IPS-18c (cell line): ENCODE measurements at regions not wholly inside any gene's neighbourhood (a gene's known extent, or its start where the extent isn't known, plus 50 kb on each side); places are given as distances from the start of the nearest gene placed in this dataset.
"Not testable (repeated sequence)": the region's sequence is repeated elsewhere in the genome, so short reads cannot be mapped to it uniquely, and the experiment has no call there.

ENCODE experiments used
- H3K4me3 ChIP-seq: 2 replicates; pipeline ENCODE4 v1.7.0; 2013; ENCODE audit warnings: low read depth, mild to moderate bottlenecking, low read length, moderate library complexity; ENCODE audit not compliant: insufficient read depth
- H3K9me3 ChIP-seq: one replicate; pipeline ENCODE4 v1.6.1; 2013; ENCODE audit warnings: mild to moderate bottlenecking, low read length, moderate library complexity; ENCODE audit not compliant: control insufficient read depth, insufficient read depth

DNA sequence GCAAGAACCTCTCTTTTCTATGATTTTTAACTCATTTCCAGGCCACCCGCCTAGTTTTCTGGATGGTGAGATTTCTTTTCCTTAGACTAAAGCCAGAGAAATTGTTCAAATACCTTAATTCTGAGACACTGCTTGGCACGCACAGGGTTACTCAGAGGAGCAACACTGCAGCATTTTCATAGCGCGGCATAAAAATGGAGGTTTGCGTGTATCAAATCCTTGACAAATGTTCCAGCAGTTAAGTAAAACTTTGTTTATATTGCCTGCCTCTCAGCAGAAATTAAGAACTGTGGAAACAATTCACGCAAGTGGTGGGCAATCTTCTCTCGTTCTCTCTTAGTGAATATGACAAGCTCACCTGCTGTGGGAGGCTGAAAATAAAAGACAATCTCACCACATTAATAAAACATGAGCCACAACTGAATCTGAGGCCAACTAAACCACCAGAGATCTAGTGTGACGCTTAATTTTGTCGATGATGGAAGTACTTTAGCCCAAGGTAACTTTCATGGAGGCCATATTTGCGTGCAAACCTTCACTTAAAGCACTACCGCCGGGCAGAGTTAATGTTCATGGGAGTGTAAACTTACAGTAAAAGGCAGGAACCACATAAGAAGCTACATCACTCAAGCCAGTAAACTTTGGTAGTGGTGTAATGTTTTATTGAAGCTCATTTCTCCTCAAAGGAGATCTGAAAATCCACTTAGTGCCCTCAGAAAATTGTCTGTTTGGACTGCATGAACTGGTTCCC, 894.8 kb upstream of the EPHA5 start:
- Histone ChIP-seq H3K9me3 (no peaks in the 10 kb centered on the region), H3K4me3 (no peak overlapping the region)

DNA sequence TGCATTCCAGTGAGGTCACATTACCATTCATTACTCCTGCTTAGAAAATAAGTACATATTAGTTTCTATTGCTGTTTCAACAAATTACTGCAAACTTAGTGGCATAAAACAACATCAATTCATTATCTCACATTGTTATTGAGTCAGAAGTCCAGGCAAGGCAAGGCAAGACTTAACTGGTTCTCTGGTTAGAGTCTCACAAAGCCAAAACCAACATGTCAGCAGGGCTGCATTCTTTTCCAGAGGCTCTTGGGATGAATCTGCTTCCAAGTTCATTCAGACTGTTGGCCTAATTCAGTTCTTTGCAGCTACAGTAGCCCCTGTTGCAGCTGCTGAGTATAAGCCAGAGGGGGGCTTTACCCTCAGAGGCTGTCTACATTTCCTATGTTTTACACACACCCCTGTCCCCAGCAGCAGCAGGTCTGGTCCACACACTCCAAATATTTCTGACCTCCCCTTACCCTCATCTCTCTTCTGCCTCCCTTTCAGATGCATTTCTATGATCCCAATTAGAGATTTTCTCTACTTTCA, 892.1 kb upstream of the EPHA5 start:
- H3K4me3 ChIP-seq = no peak overlapping the region
- no peaks in the 10 kb centered on the region for H3K9me3 ChIP-seq

- H3K4me3 ChIP-seq, H3K9me3 ChIP-seq: not testable (repeated sequence)
Measured at GRCh38 chr4:66561465-66562053, 891.3 kb upstream of the EPHA5 start.

GRCh38 chr4:66558651-66559050, 888.4 kb upstream of the EPHA5 start:
- H3K9me3 ChIP-seq = no peaks in the 10 kb centered on the region
- H3K4me3 ChIP-seq = no peak overlapping the region

GRCh38 chr4:66556651-66557278, 886.5 kb upstream of the EPHA5 start:
- no peaks in the 10 kb centered on the region for H3K9me3 ChIP-seq
- no peak overlapping the region for H3K4me3 ChIP-seq

DNA sequence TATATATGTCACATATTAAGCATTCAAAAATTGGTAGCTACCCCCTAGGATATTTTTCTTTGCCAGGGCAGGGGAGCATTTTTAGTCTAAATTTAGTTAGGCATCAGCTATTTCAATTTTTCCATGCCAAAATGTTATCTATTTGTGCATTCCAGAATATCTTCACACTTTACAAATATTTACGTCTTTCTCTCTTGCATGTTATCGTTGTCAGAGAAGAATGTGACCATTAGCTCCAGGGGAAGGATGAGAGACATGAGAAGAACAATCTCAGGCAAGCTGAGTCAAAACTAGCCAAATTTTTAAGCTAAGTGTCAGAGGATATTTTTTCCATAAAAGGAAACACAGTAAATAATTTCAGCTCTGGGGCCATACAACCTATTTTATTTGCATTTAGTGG, 885.0 kb upstream of the EPHA5 start:
- Histone ChIP-seq H3K9me3 (no peaks in the 10 kb centered on the region), H3K4me3 (no peak overlapping the region)

DNA sequence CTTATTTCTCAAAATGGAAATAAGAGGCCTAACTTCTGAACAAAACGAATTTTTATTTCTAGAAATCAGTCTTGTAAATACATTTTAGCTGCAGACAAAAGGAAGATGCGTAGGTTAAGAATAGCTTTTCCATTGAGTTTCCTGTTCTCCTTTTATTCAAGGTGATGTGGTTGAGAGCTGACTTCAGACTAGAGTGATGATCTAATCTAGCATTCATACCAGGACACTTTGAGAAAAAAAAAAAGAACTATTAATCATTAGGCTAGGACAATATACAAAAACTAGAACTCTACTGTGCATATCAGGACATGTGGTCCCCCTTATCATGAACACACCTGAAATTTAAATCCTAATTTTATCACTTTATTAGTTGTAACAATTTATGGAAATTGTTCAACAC, 884.5 kb upstream of the EPHA5 start:
- H3K4me3 ChIP-seq = no peak overlapping the region
- no peaks in the 10 kb centered on the region for H3K9me3 ChIP-seq

DNA sequence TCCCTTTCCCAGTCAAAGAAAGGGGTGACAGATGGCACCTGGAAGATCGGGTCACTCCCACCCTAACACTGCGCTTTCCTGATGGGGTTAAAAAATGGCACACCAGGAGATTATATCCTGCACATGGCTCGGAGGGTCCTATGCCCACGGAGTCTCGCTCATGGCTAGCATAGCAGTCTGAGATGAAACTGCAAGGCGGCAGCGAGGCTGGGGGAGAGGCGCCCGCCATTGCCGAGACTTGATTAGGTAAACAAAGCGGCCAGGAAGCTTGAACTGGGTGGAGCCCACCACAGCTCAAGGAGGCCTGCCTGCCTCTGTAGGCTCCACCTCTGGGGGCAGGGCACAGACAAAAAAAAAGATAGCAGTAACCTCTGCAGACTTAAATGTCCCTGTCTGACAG, 875.0 kb upstream of the EPHA5 start:
- H3K9me3 ChIP-seq, H3K4me3 ChIP-seq: not testable (repeated sequence)

GRCh38 chr4:66544281-66544680, 874.0 kb upstream of the EPHA5 start:
- Histone ChIP-seq H3K4me3 (no peak overlapping the region), H3K9me3 (no peaks in the 10 kb centered on the region)

DNA sequence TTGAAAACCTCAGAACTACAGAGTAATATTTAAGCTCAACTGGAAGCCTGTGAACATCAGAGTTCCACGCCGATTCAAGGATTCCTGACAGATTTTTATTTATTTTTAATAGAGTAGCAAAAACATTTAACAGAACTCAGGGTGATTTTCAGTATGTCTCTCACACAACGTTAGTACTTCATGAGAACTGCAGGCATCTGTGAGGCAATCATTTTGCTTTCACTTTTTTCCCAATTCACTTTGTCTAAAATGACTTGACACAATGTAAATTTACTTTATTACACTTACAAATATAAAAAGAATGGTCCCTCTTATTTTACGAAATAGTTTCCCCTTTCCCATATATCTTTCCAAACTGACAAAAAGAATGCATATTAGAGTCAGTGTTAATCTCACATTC, 869.5 kb upstream of the EPHA5 start:
- no peaks in the 10 kb centered on the region for H3K9me3 ChIP-seq
- H3K4me3 ChIP-seq = no peak overlapping the region

DNA sequence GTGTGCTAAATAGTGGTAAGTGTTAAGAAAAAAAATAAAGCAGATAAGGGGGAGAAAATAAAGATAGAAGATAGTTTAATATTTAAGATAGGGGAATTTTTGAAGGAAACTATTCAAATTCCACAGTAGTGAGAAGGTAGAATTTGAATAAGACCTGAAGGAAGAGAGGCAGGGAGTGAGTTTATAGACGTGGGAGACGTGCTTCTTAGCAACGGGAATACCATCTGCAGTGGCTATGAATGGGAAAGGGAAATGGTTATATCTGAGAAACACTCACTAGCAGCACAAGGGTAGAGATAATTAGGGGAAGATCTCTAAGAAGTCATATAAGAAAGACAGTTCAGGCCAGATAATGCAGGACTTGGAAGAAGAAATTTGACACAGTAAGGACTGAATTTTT, 854.5 kb upstream of the EPHA5 start:
- peaks cover 3% of the 10 kb centered on the region for H3K9me3 ChIP-seq
- no peak overlapping the region for H3K4me3 ChIP-seq

DNA sequence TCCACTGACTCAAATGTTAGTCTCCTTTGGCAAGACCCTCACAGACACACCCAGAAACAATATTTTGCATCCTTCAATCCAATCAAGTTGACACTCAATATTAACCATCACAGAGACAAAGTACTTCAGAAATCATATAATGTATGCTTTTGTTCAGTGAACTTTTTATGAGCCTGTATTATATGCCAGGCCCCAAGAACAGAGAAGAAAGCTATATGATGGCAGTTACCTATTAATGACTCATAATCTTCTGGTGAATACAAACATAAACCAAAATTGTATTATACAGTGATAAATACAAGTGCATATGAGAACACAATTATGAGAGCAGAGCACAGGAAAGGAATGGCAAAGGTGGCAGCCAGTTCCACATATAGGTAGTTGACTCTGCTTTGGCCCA, 852.0 kb upstream of the EPHA5 start:
- Histone ChIP-seq H3K9me3 (no peaks in the 10 kb centered on the region), H3K4me3 (no peak overlapping the region)

GRCh38 chr4:66516940-66517339, 846.7 kb upstream of the EPHA5 start:
- H3K9me3 ChIP-seq = no peaks in the 10 kb centered on the region
- no peak overlapping the region for H3K4me3 ChIP-seq

GRCh38 chr4:66506985-66507384, 836.7 kb upstream of the EPHA5 start:
- Histone ChIP-seq H3K4me3 (no peak overlapping the region), H3K9me3 (no peaks in the 10 kb centered on the region)

DNA sequence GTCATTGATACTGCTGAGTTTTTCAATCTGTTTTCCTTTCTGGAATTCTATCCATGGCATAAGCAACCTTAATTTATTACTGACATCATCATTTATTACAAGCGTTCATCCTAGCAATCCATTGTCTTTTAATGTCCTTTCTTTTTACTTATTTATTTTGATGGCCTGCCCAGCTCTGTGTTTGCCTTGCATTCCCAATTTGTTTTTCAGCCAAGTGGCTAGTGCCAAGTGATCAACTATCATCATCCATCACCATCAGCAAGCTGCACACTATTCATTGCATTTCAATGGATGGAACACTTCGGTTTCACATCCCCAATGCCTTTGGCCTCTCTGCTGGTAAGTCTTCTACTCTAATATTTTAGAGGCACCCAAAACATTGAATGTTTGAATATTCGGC, 831.7 kb upstream of the EPHA5 start:
- H3K4me3 ChIP-seq = no peak overlapping the region
- no peaks in the 10 kb centered on the region for H3K9me3 ChIP-seq

DNA sequence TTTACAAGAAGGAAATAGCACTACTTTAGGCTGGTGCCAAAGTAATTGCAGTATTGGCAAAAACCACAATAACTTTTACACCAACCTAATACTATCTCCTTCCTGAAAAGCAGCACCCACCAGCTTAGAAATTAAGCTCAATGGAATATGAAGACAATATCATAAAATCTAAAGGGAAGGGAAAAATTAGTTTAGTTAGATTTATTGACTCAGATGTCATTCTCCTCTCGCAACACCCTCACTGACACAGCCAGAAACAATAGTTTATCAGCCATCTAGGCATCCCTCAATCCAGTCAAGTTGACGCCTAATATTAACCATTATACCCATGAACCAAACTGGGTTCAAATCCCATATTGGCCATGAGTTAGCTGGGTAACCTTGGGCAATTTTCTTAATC, 820.4 kb upstream of the EPHA5 start:
- no peaks in the 10 kb centered on the region for H3K9me3 ChIP-seq
- no peak overlapping the region for H3K4me3 ChIP-seq

GRCh38 chr4:66489783-66490452, 819.6 kb upstream of the EPHA5 start:
- Histone ChIP-seq H3K9me3 (no peaks in the 10 kb centered on the region), H3K4me3 (no peak overlapping the region)

DNA sequence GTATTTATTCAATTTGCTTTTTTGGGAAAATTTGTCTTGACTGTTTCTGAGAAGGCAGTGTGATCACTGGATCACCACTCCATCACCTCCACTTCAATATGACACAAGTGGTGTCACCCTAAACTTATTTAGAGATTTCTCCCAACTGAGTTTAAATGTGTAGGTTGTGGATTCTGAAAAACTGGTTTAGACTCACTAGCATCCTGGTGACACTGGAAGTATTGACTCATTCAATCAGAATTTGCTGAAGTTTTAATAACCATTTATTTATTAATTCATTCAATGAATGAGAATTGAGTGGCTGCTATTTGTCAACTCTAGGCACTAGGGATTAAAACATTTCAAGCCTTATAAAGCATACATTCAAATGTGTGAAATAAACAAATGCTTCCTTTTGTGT, 819.1 kb upstream of the EPHA5 start:
- Histone ChIP-seq H3K4me3 (no peak overlapping the region), H3K9me3 (no peaks in the 10 kb centered on the region)
